GM04503 (cell line): ENCODE measurements at regions not wholly inside any gene's neighbourhood (a gene's known extent, or its start where the extent isn't known, plus 50 kb on each side); places are given as distances from the start of the nearest gene placed in this dataset.
"Not testable (repeated sequence)": the region's sequence is repeated elsewhere in the genome, so short reads cannot be mapped to it uniquely, and the experiment has no call there.

Experiments used
- DNase-seq: peaks from one replicate; pipeline ENCODE4 v3.0.0-alpha.2; 2012; ENCODE audit warnings: low read depth

DNA sequence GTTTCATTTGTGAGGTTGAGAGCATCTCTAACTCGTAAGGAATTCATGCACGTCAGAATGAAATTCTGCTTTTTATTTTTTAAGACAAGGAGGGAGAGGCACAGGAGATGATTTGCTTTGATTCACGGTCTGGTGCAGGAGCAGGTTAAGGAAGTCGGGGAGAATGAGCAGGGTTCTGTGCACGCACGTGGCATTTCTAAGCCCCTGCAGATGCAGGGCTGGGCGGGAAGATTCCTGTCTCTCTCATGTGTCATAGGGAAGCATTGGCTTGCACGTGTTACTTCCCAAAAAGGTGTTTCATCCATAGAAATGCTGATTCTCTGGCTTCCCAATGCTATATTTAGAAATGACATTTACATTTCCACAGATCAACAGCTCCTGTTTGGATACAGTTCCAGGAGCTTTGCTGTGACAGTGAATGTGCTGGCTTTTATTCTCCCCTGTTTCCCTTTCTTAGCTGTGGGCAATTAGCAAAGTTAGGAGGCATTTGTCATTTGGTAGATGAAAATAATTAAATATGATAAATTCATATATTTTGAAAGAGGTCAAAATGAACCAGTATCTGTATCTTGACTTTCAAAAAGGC lies 119.7 kb upstream of the ZFP64 start:
- no peak for DNase-seq

DNA sequence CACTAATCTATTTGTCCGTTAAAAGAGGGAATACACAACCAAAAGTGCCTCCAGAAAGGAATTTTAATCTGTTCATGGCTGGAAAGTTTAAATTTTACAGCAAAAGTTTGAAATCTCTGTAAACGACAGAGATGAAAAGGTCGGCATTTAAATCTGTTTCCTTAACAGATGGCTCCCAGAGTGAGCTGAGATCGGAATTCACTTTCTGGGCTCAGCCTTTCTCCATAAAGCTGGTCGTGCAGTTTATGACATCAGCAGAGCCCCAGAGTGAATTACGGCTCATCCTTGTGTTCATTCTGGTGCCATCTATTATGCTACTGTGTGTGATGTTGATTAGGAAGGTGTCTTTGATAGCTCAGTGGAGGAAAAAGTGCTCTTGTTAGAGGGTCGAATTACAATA lies 117.6 kb upstream of the ZFP64 start:
- no peak for DNase-seq

DNA sequence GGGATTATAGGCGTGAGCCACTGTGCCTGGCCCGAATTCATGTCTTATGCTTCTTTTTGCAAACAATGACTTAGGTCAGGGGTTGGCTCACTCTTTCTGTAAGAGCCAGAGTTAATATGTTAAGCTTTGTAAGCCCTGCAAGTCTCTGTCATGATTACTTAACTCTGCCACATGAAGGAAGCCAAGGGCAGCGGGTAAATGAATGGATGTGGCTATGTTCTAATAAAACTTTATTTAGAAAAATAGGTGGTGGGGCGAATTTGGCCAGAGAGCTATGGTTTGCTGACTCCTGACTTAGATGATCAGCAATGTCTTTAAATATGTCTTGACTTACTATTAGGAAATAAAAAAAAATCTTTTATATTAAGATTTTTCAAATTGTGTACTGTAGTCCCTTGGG lies 114.9 kb upstream of the ZFP64 start:
- DNase-seq = no peak

DNA sequence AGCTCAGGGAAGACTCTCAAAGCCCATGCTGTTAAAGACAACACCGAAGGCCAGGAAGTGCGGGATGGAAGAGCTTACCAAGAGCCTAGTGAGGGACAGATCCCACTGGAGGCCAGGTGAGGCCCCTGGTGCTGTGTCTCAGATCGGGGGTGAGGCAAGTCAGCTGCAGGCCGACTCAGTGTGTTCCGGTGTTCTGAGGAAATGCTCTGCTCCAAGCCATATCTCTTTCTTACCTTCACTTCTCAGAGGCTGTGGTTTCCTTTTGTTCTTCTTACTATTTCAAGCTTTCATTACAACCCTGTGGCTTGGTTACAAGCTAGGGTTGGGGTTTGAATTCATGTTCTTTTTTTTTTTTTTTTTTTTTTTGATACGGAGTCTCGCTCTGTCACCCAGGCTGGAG lies 114.3 kb upstream of the ZFP64 start:
- DNase-seq = no peak

DNA sequence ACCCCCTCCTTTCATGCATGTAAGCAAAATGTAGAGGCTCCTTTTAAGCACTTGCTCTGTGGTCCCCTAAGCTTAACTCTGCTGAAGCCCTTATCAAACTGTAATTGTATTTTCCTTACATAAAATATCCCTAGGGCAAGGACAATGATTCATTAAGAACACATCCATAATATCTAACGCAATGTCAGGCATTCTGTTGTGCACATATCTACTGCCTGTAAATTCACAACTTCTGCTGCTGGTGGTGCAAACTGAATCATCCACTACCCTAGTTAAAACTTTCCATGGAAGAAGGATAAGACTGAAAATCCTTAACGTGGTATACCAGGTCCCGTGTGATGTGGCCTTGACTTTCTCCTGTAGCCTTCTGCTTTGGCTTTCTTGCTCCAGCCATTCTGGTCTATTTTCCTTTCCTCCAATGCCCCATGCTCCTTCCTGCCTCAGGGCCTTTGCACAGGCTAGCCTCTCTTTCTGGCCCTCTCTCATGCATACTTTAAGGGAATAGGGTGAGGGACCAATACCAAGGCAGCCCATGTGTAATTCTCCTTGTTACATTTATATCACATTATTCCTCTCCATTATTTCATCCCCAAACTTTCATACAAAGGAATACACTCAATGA lies 113.6 kb upstream of the ZFP64 start:
- no peak for DNase-seq

DNA sequence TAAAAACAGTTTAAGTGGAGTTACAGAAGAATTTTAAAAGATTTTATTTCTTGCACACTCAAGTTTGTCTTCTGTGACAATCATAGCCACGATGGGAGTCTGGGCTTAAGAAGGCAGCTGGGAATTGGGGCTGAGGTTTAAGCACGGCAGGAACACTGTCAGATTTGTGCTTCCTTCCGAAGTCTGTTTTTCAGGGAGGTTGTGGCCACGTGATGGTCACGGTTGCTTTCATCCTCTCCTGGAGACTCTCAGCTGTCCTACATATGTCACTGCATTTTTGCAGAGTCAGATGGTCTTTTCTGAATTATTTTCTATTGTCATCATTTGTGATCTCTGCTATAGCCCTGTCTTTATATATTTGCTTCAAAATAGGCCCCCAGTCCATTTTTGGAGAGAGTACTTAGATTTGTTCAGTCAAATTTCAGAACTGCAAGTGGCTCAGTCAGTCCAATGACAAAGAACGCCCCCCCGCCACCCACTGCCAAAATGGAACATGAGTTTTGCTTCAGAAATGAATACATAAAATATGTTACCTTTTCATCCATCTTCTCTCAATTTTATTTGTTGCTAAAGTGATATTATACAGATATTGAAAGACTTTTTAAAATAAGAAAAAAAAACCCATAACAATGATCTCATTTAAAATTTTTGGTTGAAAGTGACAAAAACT lies 111.8 kb upstream of the ZFP64 start:
- no peak for DNase-seq

DNA sequence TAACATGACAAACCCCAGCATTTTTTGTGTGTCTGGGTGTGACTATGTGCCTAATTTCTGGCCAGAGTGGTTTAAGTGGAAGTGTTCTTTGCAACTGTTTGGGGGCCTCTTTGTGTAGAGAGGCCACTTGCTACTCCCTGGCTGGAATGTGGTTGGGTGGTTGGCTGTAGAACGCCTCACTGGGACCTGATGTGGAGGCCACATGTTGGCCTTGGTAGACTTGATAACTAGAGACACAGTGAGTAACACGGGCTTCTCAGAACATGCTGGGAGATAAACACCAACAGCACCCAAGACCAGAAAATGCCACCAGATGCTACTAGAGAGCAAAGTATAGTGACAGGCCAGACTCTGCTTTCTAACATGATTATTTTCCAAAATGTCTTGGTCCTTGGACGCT lies 111.2 kb upstream of the ZFP64 start:
- DNase-seq = no peak

DNA sequence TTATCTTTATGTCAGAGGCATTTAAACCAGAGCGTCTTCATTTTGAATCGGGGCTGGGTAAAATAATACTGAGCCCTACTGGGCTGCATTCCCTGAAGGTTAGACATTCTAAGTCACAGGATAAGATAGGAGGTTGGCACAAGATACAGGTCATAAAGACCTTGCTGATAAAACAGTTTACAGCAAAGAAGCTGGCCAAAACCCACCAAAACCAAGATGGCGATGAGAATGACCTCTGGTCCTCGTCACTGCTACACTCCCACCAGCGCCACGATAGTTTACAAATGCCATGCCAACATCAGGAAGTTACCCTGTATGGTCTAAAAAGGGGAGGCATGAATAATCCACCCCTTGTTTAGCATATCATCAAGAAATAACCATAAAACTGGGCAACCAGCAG lies 110.5 kb upstream of the ZFP64 start:
- DNase-seq = not testable (repeated sequence)

DNA sequence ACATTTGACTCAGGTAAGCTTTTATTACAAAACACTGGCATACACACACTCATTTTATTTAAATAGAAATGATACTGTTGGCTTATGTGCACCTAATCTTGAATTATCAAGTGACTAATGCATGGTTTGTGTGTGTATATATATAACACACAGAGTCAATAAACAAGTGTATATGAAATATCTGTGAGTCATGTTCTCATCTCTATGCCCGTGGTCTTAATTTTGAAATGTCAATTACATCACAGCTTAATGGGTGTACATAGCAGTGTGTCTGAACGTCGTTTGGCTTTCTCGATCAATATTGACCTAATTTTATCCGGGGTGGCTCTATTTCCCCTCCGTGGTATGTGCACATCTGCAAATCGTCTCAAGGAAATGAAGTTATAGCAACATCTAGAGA lies 104.0 kb upstream of the ZFP64 start:
- no peak for DNase-seq

DNA sequence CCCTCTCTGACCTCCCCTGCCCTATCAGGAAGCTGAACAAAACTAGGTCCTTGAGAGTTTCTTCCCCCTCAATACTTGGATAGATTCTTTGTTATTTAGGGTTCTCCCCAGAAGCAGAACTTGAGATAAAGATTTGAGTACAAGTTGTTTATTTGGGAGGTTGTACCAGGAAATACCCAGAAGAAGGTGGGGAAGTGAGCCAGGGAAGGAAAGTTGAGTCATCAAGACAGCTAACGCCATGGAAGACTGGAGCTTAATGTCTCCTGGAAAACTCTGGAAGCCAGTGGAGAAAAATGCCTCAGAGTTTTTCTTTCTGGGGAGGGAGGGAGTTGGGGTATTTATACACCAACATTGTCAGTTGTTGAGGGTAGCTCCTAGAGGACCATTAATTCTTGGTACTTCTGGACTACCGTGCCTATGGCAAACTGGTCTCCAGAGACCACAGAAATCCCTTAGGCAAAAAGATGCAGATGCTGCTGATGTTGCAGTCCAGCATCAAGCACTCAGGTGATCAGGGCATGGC lies 102.6 kb upstream of the ZFP64 start:
- no peak for DNase-seq

DNA sequence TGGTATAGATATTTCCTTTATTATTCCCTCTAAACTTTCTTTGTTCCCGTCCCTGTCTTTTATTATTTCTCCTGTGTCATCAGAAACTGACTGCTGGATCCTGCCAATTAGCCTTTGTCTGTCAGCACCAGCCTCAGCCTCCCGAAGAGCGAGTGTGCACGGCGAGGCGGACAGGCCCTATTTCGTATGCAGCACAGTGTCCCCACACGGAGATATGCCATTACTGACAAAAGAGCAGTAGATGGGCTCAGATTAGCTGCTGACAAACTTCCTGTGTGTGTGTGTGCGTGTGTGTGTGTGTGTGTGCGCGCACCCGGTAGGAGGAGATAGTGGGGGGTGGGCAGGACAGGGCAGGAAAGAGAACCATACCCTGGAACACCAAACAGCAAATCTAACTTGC lies 99.5 kb upstream of the ZFP64 start:
- no peak for DNase-seq

DNA sequence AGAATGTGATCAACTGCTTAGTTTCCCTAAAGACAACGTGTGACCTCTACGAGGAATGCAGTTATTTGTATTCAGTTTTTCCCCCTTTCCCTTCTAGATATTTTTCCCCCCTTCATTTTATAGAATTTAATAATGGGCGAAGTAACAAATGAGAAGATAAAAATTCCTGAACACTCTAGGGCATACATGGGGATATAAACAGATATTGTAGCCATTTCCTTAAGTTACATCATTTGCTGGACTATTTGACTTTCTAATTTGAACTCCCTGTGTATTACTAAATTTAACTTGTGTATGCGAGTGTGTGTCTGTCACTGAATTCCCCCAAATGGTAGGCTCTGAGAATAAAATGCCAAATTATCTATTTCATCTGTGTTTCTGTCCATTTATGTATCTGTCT lies 99.0 kb upstream of the ZFP64 start:
- no peak for DNase-seq

DNA sequence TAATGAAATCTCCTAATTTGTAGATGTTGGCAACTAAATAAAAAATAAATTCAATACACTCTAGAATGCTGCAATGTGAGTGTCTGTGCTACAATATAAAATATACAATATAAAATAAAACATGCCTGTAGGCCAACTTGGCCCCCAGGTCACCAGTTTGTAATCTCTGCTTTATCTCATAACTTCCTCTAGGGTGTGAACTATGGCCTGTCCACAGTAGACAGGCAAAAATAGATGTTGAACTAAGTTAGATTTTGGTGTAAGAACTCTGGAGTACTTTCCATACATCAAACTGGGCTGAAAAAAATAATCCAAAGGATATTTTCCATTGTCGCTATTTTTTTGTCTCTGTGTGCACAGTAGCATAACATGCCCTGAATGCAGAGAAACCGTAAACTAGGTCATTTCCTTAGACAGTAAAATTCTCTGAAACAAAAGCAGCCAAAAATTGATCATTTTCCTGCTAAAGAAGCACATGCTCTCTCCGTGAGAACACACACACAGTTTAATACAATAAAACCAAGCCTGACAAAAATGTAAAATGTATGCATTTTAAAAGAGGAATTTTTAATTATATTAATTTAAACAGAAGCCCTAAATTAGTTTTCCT lies 98.5 kb upstream of the ZFP64 start:
- DNase-seq = no peak

DNA sequence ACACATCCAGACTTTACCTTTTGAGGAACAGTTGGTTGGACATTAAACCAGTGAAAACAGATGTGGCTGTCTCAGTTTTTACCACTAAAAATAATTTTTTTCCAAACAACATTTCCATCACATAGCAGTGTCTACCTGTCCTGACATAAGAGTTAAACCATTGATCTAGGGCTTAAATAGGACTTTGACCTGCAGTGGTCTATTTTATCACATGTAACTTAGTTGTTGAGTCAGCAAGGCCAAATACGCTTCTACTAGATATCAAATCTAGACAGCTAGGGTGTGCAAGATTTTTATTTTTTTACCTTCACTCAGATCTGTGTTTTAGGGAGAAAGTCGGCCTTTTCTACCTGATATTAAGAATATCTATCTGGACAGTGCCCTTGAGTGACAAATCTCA lies 88.8 kb upstream of the ZFP64 start:
- no peak for DNase-seq

DNA sequence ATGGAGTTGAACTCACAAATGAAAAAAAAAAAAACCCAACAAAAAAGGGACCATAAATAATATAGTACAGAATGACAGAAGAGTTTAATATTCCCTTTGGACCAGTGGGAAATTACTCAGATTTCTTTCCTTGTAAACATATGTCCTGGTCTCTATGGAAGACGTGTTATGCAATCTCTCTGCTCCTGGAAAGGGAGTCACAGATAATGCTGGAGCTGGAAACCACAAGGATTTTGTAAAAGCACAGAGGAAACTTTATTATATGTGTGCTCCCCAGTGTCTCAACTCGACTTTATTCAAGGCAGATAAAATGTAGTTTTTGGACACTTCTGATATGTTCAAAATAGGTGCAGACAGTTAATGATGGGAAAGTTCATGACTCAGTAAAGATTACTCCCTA lies 88.1 kb upstream of the ZFP64 start:
- DNase-seq = no peak

DNA sequence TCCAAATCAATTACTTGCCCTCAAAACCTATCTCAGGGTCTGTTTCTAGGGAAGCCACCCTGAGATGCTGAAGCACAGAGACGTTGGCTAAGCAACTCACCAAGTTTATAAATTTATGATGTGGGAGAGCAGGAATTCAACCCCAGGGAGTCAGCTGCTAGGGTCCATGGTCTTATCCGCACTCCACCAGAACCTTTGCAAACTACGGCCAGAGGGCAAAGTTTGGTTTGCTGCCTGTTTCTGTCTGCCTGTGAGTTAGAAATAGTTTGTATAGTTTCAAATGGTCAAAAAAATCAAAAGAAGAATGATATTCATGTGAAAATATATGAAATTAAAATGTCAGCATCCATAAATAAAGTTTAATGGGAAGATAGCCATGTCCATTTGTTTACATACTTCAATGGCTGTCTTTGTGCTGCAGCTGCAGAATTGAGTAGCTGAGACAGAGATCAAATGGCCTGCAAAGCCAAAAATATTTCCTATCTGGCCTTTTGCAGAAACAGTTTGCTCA lies 83.7 kb upstream of the ZFP64 start:
- DNase-seq = peak; percentile 27

DNA sequence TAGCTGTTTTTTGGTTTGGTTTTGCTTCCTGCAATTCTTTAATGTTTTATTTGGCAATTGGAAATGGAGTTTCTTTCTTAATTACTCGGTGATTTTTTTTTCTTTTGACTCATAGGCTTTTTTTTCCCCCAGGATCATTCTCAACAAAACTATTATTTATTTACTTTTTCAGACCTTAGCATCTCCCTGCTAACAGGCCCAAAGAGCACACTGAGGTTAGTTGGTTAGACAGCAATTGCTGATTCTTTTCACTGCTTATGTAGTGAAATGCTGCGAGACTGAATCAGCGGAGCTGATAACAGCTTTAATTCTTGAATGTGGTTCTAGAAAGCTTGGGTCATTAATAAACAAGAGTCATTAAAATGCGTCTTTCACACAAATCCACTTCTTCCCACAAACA lies 79.1 kb upstream of the ZFP64 start:
- DNase-seq = no peak

DNA sequence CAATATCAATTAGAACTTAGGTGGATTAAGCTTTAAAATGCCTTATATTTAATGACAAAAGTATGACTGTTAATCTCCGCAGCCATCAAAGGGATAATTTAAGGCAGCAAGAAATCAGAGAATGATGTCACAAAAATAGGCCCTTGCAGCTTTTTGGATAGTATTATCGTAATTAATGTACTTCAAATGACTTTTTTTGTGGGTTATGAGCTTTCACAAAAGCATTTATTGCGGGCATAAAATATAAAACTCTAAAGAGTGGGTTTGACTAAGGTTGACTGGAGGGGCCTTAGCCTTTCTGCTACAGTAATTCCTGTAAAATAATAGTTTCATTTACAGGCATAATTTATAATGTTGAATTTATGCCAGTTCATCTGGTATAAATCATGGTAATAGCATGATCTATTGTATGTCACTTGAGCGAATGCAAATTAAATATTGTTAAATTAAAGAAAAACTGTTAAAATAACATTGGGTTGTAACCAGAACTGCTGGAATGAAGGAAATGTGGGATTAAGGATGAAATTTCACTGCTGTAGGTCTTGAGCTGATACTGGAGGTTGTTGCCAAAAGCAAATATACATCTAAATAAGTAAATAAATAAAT lies 78.5 kb upstream of the ZFP64 start:
- DNase-seq = no peak

DNA sequence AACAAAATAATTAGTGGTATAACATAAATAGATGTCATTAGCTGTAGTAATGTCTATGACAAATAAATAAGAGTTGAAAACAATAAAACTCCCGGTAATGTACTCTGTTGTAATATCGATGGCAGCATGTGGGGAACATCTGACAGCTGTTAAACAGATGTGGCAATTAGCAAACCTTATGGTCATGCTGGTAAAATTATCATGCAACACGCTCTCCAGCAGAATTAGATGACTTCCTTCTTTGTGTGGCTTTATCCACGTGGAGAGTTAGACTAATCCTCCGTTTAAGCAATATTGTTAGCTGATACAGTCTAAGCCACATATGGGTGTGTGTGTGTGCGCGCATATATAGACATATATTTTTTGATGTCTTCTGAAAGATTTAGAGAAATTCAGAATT lies 77.7 kb upstream of the ZFP64 start:
- peak; percentile 19 for DNase-seq

DNA sequence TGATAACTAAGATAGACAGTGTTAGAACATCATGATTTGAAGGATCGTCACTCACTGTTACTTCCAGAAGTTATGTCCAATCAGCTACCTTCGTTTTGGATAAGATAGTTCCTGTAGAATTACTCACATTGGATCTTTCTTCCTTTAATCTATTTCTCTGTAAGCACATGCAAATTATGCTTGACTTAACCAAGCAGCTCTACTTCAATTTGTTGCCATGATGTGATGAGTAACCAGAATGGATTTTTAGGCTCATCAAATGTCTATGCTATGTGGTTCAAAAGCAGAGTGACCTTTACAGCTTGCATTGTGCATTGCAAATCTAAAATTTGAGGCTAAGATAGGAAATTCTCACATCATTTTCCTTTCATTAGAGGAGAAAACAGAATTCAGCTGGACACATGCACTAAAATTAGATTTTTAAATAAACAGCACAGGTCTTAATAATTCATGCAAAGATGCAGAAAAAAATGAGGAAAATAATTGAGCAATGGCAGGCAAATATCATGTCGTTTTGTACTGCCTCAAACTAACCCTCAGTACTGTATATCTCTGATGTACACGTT lies 76.7 kb upstream of the ZFP64 start:
- peak; percentile 27 for DNase-seq

DNA sequence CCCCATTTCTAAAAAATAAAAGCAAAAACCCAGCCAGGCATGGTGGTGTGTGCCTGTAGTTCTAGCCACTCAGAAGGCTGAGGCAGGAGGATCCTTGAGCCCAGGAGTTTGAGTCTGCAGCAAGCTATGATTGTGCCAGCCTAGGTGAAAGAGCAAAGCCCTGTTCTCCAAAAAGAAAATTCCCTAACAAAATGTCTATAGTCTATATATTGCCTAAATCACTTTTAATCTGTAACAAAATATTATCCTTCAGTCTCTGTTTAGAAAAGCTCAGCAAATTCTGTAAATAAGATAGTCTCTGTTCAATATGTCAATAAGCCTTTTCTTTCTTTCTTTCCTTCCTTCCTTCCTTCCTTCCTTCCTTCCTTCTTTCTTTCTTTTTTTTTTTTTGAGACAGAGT lies 75.8 kb upstream of the ZFP64 start:
- no peak for DNase-seq

DNA sequence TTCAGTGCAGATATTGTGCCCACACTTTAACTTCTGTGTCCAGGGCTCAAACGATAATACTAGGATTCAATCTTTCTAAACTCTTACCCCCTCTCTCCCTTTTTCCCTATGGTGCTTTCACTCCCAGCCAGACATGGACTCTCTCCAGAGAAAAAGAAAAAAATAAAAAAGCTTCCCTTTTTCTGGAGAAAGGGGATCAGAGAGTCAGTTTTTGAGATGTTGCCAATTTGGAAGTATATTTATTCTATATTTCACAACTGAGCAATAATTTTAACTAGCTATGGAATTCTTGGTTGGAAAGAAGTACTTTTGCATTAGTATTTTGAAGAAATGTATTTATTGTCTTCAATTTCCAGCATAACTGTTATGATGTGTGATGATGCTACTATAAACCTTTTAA lies 72.2 kb upstream of the ZFP64 start:
- no peak for DNase-seq
